ENCODE measurements at regions not wholly inside any gene's neighbourhood (a gene's known extent, or its start where the extent isn't known, plus 50 kb on each side); places are given as distances from the start of the nearest gene placed in this dataset.

GRCh38 chr3:88209356-88209755 is 59.6 kb downstream of the C3orf38 start:
- DNase-seq, result no peak

GRCh38 chr3:88211096-88211890 is 61.5 kb downstream of the C3orf38 start:
- no peak for DNase-seq

- DNase-seq, result peak; percentile 61
These were observed 69.5 kb downstream of the C3orf38 start for GRCh38 chr3:88219138-88219792.

GRCh38 chr3:88220126-88220525 is 70.4 kb downstream of the C3orf38 start:
- no peak for DNase-seq

GRCh38 chr3:88221726-88222125 is 72.0 kb downstream of the C3orf38 start:
- no peak for DNase-seq

GRCh38 chr3:88222343-88222742 is 72.6 kb downstream of the C3orf38 start:
- no peak for DNase-seq

- DNase-seq, result no peak
These were observed 75.7 kb downstream of the C3orf38 start for GRCh38 chr3:88225326-88226008.

GRCh38 chr3:88226910-88227309 is 77.2 kb downstream of the C3orf38 start:
- no peak for DNase-seq

GRCh38 chr3:88230638-88231037 is 80.9 kb downstream of the C3orf38 start:
- DNase-seq, result no peak

- DNase-seq, result no peak
These were observed 81.4 kb downstream of the C3orf38 start for GRCh38 chr3:88231207-88231606.

- DNase-seq, result no peak
These were observed 81.9 kb downstream of the C3orf38 start for GRCh38 chr3:88231632-88232031.

- DNase-seq, result no peak
These were observed 85.3 kb downstream of the C3orf38 start for GRCh38 chr3:88235102-88235501.

GRCh38 chr3:88239870-88240269 is 90.1 kb downstream of the C3orf38 start:
- no peak for DNase-seq

GRCh38 chr3:88248658-88249057 is 98.9 kb downstream of the C3orf38 start:
- DNase-seq, result no peak

GRCh38 chr3:88259045-88259444 is 109.3 kb downstream of the C3orf38 start:
- no peak for DNase-seq

- DNase-seq, result no peak
These were observed 112.8 kb downstream of the C3orf38 start for GRCh38 chr3:88262527-88262926.

- no peak for DNase-seq
These were observed 113.8 kb downstream of the C3orf38 start for GRCh38 chr3:88263417-88264100.

- DNase-seq, result no peak
These were observed 117.7 kb downstream of the C3orf38 start for GRCh38 chr3:88267441-88267840.

GRCh38 chr3:88267847-88268246 is 118.1 kb downstream of the C3orf38 start:
- DNase-seq, result no peak

- DNase-seq, result no peak
These were observed 130.6 kb downstream of the C3orf38 start for GRCh38 chr3:88280326-88280725.

- no peak for DNase-seq
These were observed 132.9 kb downstream of the C3orf38 start for GRCh38 chr3:88282528-88283241.

- no peak for DNase-seq
These were observed 133.5 kb downstream of the C3orf38 start for GRCh38 chr3:88283242-88283592.

- DNase-seq, result no peak
These were observed 141.7 kb downstream of the C3orf38 start for GRCh38 chr3:88291486-88291885.
